Globus pallidus (tissue), 1 donor: ENCODE measurements at regions not wholly inside any gene's neighbourhood (a gene's known extent, or its start where the extent isn't known, plus 50 kb on each side); places are given as distances from the start of the nearest gene placed in this dataset.
A peak's percentile ranks its signal among the peaks of the same experiment; 100 is the strongest.

Experiments used
- DNase-seq: peaks from one replicate; pipeline ENCODE4 v3.0.0-alpha.2; 2015; ENCODE audit warnings: low spot score

DNA sequence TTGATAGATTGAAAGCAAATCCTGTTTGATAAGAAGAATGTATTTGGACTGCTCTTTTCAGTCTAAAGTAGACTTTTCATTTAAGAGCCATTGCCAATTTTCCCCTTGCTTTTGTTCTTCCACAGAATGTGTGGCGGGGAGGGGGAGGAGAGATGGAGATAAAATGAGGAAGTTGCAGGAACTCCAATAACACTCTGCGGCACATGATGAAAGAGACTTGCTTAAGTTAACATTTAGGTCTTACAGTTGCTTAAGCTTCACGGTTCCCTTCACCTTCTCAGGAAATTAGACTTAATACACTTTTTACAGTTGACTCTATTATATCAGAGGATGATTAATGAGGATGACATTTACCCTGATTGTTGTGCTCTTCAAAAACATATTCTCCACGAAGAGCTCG is 537.3 kb downstream of the TMTC2 start:
- DNase-seq, result no peak

- no peak for DNase-seq
Measured at GRCh38 chr12:83220774-83221173, 534.1 kb downstream of the TMTC2 start.

DNA sequence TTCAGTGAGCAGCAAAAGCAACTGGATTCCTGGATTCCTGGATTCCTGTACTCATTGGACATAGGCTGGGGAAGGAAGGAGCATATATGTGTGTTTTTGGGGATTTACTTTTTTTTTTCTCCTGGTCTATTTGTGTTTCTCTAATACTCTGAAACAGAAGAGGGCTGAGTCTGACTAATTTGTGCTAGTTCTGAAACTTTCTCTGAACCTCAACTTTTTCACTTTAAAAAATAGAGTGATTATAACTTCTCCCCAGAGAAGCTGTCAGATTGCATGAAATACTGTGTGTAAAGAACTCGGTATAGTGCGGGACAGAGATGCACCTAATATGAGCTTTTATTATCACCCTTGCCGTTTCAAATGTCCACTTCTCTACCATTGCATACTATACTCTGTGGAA is 529.5 kb downstream of the TMTC2 start:
- DNase-seq, result no peak

DNA sequence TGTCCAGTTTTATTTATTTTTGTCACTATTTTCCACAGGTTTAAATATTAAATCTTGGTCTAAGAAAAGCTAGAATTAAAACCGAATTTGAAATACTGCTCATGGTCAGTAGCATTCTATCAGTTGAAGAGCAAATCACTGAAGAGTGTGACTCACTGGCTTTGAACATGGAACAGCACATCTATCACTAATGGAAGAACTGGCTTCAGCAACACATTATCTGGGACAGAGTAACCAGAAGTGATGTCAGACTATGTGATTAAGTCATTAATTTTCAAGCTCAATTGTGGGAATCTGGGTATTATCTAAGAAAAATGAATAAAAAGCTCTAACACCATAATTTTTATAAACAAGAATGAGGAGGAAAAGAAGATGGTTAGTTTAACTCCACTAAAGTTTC is 527.5 kb downstream of the TMTC2 start:
- no peak for DNase-seq

DNA sequence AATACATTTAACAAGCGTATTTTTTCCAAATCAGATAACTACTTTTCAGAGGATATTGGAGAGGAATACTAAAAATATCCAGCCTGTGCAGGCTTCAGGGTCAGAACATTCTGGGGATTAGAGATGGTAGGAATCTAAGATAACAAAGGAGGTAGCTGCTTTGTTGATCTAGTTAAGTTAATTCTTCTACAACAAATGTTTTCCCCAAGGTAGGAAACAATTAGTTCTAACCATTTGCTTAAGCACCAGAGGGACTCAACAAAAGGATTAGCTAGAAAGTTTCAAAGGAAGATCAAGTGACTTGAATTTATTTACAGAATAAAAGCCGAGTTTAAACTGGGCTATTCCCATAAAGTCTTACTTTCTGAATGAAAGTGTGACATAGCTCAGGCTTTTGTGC is 524.2 kb downstream of the TMTC2 start:
- DNase-seq, result no peak

DNA sequence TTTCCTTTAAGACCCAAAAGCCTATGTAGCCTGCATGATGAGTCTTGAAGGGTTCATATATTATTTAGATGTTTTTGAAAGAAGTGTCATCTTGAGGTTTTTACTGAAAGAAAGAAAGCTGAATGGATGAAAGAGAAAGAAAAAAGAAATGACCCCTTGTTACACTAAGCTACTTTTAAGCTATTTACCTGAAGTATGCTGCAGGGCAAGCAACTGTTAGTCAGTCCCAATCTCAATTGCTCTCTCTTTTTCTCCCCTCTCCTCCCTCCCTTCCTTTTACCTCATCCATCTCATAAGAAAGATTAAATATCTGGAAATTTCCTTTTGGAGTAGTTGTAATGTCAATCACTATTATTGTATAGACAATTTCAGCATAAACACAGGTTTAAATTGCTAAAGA is 512.4 kb downstream of the TMTC2 start:
- DNase-seq, result no peak

DNA sequence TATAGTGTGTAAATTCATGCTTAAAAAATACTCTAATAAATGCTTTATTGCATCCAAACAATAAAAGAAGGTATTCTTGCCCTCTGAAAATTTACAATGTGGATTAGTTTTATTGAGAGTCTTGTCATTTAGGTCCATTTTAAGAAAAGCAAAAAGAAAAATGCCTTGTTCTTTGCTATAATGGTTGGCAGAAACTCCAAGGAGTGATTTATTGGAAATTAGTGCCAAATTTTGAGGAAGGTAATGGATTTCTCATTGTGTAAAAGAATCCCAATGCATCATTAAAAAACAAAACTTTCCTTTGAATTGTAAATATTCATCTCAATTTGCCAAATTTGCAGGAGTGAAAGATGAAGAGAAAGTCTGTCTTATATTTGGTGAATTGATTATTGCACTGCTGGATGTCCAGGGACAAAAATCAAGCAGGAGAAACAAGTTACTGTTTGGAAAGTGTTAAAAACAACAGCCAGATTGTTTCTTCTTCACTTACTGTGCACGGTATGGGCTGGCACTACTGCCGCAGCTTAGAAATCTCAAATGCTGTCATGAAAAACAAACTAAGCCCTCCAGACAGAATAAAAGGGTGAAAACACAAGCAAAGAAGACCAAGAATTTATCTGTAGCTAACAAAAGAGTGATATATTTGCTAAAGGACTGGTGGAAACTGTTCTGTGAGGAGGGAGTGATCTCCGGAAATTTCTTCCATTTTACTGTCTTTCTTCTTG is 511.7 kb downstream of the TMTC2 start:
- DNase-seq, result peak; percentile 23

DNA sequence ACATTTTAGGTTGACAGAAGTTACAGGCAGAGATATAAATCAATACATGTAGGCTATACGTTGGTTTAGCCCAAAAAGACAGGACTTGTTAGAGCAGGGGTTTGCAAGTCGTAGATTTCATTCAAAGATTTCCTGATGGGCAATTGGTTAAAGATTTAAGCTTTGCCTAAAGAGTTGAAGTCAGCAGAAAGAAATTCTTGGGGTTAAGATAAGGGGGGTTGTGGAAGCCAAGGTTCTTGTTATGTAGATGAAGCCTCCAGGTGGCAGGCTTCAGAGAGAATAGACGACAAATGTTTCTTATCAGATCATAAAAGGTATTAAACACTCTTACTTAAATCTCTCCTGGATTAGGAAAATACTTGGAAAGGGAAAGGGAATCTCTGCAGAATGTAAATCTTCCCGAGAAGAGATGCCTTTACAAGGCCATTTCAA is 510.8 kb downstream of the TMTC2 start:
- DNase-seq, result no peak

- no peak for DNase-seq
Measured at GRCh38 chr12:83196694-83197350, 510.1 kb downstream of the TMTC2 start.

GRCh38 chr12:83190631-83191390 is 504.1 kb downstream of the TMTC2 start:
- DNase-seq, result no peak

DNA sequence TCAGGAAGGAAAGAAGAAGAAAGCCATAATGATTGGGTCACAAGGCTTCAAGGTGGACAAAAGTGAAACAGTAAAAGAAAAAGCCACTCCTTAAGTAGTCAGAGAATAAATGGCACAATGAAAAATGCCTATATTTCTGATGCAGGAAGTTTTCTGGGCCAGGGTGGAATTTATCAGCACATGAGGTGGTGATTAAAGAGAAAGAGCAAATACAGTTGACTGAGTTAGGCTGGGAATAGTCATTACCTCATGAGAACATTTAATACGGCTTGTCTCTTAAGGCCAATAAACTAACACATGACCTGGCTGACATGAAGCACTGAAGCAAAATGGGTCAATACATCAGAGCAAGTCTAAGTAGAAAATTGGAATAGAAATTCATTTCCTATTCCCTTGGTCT is 499.7 kb downstream of the TMTC2 start:
- no peak for DNase-seq

- no peak for DNase-seq
Measured at GRCh38 chr12:83185241-83185640, 498.5 kb downstream of the TMTC2 start.
